GM21529 (cell line): ENCODE measurements at regions not wholly inside any gene's neighbourhood (a gene's known extent, or its start where the extent isn't known, plus 50 kb on each side); places are given as distances from the start of the nearest gene placed in this dataset.
"Not testable (repeated sequence)": the region's sequence is repeated elsewhere in the genome, so short reads cannot be mapped to it uniquely, and the experiment has no call there.

Experiments used
- ATAC-seq: cut with Tn5 transposase; IDR thresholded peaks from one replicate; pipeline ENCODE4 v1.9.1; 2021; ENCODE audit not compliant: unreplicated experiment

DNA sequence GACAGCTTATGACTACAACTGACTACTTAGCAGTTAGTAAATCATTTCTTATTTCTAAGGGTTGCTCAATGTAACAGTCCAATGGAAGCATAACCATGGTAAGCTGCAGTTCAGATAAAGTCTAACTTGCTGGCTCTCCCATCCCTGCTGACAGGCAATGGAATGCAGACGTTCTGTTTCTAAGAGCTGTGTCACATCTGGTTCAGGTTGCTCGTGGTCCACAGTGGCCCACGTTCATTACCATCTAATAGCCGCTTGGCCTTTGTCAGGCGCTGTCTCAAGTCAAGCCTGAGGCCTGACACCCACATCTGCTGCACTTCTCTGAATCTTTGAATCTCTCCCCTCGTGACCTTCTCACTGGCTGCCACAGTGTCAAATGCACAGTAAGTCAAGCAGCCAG lies 240.8 kb downstream of the FGFR2 start:
- ATAC-seq: no peak

GRCh38 chr10:121362026-121362425 lies 236.2 kb downstream of the FGFR2 start:
- ATAC-seq: no peak

- ATAC-seq: no peak
These were observed 232.7 kb downstream of the FGFR2 start for GRCh38 chr10:121365566-121365965.

GRCh38 chr10:121368347-121369025 lies 229.8 kb downstream of the FGFR2 start:
- no peak for ATAC-seq

- ATAC-seq: no peak
These were observed 228.6 kb downstream of the FGFR2 start for GRCh38 chr10:121369616-121370015.

GRCh38 chr10:121371836-121372235 lies 226.4 kb downstream of the FGFR2 start:
- no peak for ATAC-seq

DNA sequence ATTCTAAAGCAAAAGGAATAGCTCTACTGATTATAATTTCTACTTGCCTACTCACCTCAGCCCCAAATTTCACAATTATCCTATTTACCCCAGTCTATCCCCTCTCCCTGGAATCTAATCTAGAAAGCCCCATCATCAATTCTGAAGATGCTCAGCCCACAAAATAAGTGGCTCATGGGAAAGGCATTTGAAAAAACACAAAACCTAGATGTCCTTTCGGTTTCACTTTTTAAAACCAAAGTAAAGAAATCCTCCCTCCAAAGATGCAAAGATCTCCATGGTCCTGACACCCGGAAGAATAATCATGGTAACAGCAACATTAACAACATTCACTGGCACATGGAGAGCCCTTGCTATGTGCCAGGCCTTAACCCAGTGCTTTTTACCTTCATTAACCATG lies 224.8 kb downstream of the FGFR2 start:
- ATAC-seq: no peak

GRCh38 chr10:121374121-121374520 lies 224.1 kb downstream of the FGFR2 start:
- ATAC-seq: no peak

GRCh38 chr10:121375172-121375571 lies 223.1 kb downstream of the FGFR2 start:
- no peak for ATAC-seq

DNA sequence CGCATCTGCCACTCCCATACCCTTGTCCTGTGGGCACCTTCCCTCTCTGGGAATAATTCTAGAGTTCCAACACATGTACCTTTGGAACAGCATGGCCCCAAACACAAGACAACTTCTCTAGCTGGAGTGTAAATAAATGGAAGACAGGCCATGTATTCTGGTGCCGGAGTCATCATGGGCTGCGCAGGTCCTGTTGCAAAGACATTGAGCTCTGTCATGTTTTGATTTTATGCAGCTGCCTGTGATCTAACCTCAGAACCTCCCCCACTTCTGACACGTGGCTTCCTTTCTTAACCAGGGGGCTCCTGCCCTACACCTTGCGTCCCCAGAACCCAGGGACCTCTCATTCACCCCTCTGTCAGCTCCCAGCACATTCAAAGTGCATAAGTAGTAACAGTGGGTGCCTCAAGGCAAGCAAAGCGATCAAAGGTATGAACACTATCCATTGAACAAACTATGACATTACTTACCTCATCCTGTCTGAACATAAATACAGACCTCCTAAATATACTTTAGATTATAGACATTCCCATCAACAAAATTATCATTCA lies 219.9 kb downstream of the FGFR2 start:
- no peak for ATAC-seq

DNA sequence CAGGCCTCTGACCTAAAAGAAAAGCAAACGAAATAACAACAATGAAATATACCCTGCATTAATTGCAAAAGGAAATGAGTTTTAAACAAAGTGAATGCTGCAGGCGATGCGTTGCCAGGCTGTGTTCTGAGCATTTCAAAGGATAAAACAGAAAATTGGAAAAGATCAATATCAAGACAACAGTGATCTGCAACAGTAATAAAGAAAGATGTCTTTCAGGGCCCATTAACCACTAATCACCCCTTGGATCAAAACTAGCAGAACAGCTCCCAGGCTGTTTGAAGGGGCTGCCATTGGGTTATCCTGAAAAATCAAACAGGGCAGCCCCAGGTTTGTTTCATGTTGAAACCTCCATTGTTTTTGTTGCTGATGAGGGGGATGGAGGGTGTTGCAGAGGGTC lies 219.2 kb downstream of the FGFR2 start:
- no peak for ATAC-seq

DNA sequence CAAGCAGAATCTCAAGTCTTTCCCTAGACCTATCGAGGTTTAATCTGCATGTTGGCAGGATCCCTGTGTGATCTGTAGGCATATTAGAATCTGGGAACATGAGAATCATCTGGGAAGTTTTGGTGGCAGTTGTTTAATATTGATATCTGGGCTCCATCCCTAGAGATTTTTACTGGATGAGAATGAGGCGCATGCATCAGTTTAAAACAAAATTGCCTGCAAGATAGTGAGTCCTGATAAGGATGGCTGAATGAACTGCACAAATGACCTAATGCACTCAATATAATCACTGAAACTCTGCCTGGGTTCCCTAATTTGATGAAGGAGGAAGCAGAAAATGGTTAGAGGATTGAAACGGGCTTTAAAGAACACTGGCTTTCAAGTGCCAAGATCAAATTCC lies 218.0 kb downstream of the FGFR2 start:
- no peak for ATAC-seq

DNA sequence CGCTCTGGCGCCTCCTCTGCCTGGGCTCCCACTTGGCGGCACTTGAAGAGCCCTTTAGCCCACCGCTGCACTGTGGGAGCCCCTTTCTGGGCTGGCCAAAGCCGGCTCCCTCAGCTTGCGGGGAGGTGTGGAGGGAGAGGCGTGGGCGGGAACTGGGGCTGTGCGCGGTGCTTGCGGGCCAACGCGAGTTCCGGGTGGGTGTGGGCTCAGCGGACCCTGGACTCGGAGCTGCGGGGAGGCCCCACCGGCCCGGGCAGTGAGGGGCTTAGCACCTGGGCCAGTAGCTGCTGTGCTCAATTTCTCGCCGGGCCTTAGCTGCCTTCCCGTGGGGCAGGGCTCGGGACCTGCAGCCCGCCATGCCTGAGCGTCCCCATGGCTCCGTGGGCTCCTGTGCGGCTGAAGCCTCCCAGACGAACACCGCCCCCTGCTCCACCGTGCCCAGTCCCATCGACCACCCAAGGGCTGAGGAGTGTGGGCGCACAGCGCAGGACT lies 216.2 kb downstream of the FGFR2 start:
- ATAC-seq: not testable (repeated sequence)

- no peak for ATAC-seq
These were observed 213.1 kb downstream of the FGFR2 start for GRCh38 chr10:121385136-121385535.

GRCh38 chr10:121392657-121393056 lies 205.6 kb downstream of the FGFR2 start:
- ATAC-seq: no peak

DNA sequence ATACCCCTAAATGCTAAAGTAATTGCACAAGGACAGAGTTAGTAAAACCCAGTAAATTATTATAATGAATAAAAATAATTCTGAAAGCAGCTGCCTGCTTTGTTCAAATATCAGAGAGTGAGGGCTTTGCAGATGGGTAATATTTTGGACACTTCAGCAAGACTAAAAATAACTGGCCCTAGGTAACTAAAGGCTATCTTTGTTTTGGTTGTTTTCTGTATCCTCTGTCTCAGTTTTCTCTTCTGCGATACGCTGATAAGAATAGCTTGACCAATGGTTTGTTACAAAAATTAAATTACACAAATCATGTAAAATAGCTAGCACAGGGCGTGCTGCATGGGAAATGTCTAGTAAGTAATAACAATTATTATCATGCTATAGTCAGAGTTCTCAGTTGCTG lies 204.7 kb downstream of the FGFR2 start:
- no peak for ATAC-seq

DNA sequence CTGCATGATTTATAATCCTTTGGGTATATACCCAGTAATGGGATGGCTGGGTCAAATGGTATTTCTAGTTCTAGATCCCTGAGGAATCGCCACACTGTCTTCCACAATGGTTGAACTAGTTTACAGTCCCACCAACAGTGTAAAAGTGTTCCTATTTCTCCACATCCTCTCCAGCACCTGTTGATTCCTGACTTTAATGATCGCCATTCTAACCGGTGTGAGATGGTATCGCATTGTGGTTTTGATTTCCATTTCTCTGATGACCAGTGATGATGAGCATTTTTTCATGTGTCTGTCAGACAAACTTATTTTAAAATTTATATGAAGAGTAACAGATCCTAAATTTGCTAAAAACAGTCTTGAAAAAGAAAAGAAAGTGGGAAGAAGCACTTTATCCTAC lies 197.7 kb downstream of the FGFR2 start:
- ATAC-seq: not testable (repeated sequence)

DNA sequence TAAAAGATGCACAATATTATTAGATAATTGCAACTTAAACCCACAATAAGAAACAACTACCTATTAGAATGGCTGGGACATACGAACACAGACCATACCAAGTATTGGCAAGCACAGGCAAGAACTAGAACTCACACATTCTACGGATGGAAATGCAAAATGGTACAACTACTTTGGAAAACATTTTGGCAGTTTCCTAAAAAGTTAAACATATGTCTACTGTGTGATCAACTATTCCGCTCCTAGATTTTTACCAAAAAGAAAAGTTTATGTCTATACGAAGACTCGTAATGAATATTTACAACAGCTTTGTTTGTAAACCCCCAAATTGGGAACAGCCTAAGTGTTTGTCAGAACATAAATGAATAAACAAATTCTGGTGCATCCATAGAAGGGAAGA lies 194.7 kb downstream of the FGFR2 start:
- ATAC-seq: no peak

DNA sequence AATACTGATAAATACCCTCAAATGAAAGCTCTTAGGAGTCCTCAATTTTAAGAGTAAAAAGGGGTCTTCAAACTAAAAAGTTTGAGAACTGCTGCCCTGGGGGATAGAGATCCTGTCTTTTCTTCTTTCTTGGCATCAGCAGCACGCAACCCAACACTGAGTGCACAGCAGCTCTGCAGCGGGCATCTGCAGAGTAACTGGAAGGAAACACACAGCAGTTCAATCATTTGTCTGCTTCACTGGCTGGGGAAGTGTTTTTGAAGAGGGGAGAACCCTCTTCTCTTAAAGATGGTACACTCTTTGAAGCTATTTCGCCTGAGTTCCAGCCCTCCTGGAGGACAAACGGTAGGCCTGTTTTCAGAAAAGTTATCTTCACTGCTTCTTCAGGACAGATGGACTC lies 193.6 kb downstream of the FGFR2 start:
- ATAC-seq: no peak

GRCh38 chr10:121405096-121405495 lies 193.1 kb downstream of the FGFR2 start:
- ATAC-seq: no peak

DNA sequence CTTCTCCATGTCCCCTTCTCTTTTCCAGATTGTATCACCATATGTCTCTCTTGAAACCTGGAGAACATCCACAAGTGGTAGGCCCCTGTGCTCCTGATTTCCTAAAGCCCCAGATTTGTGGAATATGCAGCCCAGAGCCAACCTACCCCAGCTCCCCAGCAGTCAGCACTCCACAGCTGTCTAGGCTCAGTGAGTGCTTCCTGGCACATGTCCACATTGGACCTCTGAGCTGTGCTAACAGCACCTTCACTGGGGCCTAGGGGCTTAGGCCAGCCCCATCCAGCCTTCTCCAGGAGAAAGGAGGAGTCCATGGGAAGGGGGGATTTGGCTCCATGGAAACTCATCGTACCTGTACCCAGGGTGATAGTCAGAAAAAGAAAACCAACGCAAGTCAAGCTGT lies 192.7 kb downstream of the FGFR2 start:
- ATAC-seq: no peak

DNA sequence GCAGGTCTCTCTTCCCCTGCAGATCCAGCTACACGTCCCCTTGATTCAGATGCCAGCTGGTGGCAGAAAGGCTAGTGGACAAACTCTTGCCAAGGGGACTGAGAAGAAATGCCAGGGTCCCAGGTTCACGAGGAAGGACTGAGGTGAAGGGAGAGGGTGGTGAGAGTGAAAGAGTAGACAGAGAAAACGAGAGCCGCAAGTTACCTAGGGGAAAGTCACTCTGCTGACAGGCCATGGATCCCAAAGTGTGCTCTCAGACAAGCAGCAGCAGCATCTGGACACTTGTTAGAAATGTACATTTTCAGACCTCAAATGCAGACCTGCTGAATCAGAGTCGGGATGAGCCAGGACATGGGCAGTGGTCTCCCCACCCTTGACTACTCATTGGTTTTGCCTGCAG lies 192.3 kb downstream of the FGFR2 start:
- ATAC-seq: no peak
